ENCODE measurements at regions not wholly inside any gene's neighbourhood (a gene's known extent, or its start where the extent isn't known, plus 50 kb on each side); places are given as distances from the start of the nearest gene placed in this dataset.

DNA sequence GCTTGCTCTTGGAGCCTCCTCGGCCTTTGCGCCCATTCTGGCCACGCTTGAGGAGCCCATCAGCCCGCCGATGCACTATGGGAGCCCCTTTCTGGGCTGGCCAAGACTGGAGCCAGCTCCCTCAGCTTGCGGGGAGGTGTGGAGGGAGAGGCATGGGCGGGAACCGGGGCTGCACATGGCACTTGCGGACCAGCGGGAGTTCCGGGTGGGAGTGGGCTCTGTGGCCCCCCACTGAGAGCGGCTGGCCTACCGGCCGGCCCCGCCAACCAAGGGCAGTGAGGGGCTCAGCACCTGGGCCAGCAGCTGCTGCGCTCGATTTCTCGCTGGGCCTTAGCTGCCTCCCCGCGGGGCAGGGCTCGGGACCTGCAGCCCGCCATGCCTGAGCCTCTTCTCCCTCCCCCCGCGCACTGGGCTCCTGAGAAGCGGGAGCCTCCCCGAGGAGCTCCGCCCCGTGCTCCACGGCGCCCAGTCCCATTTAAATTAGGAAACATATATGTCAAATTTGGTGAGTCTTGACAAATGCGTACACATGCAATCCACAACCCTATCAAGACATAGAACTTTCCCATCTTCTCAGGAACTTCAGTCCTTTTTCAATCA lies 97.6 kb upstream of the CNTN3 start:
- DNase-seq (ENCODE audit: extremely low spot score), result no peak
- H3K27ac ChIP-seq (ENCODE audit: low read depth), result no peak overlapping the region
- no peak overlapping the region for H3K4me3 ChIP-seq (ENCODE audit: low read depth, low read length)
- 92% methylated on average over 31 of the region's 31 CpGs for WGBS
- no peaks in the 10 kb centered on the region for H3K4me1 ChIP-seq (ENCODE audit: insufficient read depth)
- no peaks in the 10 kb centered on the region for H3K36me3 ChIP-seq (ENCODE audit: insufficient read depth)

DNA sequence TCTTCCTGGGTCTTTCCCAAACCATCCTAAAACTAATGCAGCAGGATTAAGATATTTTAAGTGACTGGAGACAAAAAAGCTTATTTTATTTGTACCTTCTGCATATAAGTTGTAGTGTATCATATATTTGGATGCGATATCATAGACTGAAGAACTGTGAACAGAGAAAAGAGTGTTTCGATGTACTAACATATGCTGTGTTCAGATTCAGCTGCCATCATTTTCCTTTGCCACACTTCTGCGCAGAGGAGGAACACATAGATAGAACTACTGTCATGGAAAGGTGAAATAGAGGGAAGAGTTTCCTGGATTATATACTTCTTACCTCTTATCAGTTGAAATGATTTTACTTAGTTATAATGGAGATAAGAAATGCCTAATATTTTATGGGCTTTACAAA lies 95.5 kb upstream of the CNTN3 start:
- Histone ChIP-seq H3K27ac (ENCODE audit: low read depth) (no peak overlapping the region), H3K36me3 (ENCODE audit: insufficient read depth) (no peaks in the 10 kb centered on the region), H3K4me3 (ENCODE audit: low read depth, low read length) (no peak overlapping the region), H3K4me1 (ENCODE audit: insufficient read depth) (no peaks in the 10 kb centered on the region)
- no peak for DNase-seq (ENCODE audit: extremely low spot score)
- WGBS, result 89% methylated on average over 3 of the region's 3 CpGs

DNA sequence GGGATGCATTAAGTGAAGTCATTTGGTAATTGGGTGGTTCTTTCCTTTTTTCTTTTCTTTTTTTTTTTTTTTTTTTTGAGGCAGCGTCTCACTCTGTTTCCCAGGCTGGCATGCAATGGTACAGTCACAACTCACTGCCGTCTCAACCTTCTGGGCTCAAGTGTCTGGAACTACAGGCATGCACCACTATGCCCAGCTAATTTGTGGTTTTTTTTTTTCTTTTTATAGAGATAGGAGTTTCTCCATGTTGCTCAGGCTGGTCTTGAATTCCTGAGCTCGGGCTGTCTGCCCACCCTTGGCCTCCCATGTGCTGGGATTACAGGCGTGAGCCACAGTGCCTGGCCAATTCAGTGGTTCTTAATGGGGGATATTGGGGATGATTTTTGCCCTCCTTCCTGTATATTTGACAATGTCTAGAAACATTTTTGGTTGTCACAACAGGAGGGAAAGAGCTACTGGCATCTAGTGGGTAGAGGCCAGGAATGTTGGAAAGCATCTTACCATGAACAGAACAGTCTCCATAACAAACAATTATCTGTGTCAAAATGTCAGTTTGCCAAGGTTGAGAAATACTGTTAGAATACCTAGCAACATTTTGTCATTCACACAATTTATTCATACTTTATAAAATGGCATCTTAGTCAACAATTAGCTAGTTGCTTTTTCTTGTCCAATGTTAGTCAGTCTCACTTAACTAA lies 79.4 kb upstream of the CNTN3 start:
- H3K36me3 ChIP-seq (ENCODE audit: insufficient read depth), result no peaks in the 10 kb centered on the region
- DNase-seq (ENCODE audit: extremely low spot score), result no peak
- 82% methylated on average over 4 of the region's 4 CpGs for WGBS
- H3K4me3 ChIP-seq (ENCODE audit: low read depth, low read length), result no peak overlapping the region
- no peak overlapping the region for H3K27ac ChIP-seq (ENCODE audit: low read depth)
- no peaks in the 10 kb centered on the region for H3K4me1 ChIP-seq (ENCODE audit: insufficient read depth)

DNA sequence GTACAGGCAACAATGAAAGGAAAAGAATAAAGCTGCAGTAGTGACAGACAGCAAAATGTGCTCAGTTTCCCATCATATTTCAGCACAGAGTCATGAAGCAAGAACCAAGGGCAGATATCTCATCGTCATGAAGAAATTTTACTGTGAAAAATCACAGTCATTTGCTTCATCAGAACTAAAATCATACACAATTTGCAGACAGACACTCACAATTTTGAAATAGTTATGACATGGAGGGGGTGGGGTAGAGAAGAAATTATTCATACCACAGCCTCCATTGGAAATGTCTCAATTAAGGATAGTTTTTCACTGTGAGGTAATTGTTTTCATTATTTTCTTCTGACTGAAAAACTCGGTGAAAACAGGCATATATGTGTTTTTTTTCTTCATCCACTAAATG lies 78.8 kb upstream of the CNTN3 start:
- Histone ChIP-seq H3K27ac (ENCODE audit: low read depth) (no peak overlapping the region), H3K36me3 (ENCODE audit: insufficient read depth) (no peaks in the 10 kb centered on the region), H3K4me3 (ENCODE audit: low read depth, low read length) (no peak overlapping the region), H3K4me1 (ENCODE audit: insufficient read depth) (no peaks in the 10 kb centered on the region)
- 74% methylated on average over 2 of the region's 2 CpGs for WGBS
- no peak for DNase-seq (ENCODE audit: extremely low spot score)

- H3K4me3 ChIP-seq (ENCODE audit: low read depth, low read length), result no peak overlapping the region
- no peak for DNase-seq (ENCODE audit: extremely low spot score)
- H3K27ac ChIP-seq (ENCODE audit: low read depth), result no peak overlapping the region
- 68% methylated on average over 7 of the region's 7 CpGs for WGBS
- no peaks in the 10 kb centered on the region for H3K36me3 ChIP-seq (ENCODE audit: insufficient read depth)
- H3K4me1 ChIP-seq (ENCODE audit: insufficient read depth), result no peaks in the 10 kb centered on the region
Observed at GRCh38 chr3:74691946-74692345, 77.5 kb upstream of the CNTN3 start.

- 58% methylated on average over 1 of the region's 1 CpG for WGBS
- Histone ChIP-seq H3K4me1 (ENCODE audit: insufficient read depth) (no peaks in the 10 kb centered on the region), H3K4me3 (ENCODE audit: low read depth, low read length) (no peak overlapping the region), H3K27ac (ENCODE audit: low read depth) (no peak overlapping the region), H3K36me3 (ENCODE audit: insufficient read depth) (no peaks in the 10 kb centered on the region)
- no peak for DNase-seq (ENCODE audit: extremely low spot score)
Observed at GRCh38 chr3:74673326-74673725, 58.9 kb upstream of the CNTN3 start.

DNA sequence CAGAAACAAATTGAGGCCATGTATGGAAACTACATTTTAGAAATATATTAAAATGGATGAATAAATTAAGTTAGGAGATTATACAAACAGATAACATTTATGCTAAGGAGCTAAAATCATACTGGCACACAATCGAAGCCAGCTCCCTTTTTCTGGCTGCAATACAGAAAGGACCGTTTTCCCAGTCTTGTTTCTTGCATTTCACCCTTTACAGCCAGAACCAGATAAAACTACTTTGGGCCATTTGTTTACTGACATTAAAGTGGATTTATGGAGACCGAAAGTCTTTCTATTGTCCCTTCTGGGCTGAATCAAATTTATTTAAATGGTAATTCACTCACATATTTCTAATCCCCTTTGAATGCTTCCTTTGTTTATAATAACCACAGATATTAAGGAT lies 50.1 kb upstream of the CNTN3 start:
- no peak for DNase-seq (ENCODE audit: extremely low spot score)
- H3K36me3 ChIP-seq (ENCODE audit: insufficient read depth), result no peaks in the 10 kb centered on the region
- H3K4me1 ChIP-seq (ENCODE audit: insufficient read depth), result no peaks in the 10 kb centered on the region
- no peak overlapping the region for H3K4me3 ChIP-seq (ENCODE audit: low read depth, low read length)
- H3K27ac ChIP-seq (ENCODE audit: low read depth), result no peak overlapping the region
- WGBS, result 41% methylated on average over 3 of the region's 3 CpGs

Data from urinary bladder (tissue), 3 donors.